NCI-H2081 (cell line): ENCODE measurements at regions not wholly inside any gene's neighbourhood (a gene's known extent, or its start where the extent isn't known, plus 50 kb on each side); places are given as distances from the start of the nearest gene placed in this dataset.
"Not testable (repeated sequence)": the region's sequence is repeated elsewhere in the genome, so short reads cannot be mapped to it uniquely, and the experiment has no call there.

Source experiments
- DNase-seq, 2 experiments: peaks; one replicate each; lab custom pipeline; 2025; lab: John Stamatoyannopoulos, UW

DNA sequence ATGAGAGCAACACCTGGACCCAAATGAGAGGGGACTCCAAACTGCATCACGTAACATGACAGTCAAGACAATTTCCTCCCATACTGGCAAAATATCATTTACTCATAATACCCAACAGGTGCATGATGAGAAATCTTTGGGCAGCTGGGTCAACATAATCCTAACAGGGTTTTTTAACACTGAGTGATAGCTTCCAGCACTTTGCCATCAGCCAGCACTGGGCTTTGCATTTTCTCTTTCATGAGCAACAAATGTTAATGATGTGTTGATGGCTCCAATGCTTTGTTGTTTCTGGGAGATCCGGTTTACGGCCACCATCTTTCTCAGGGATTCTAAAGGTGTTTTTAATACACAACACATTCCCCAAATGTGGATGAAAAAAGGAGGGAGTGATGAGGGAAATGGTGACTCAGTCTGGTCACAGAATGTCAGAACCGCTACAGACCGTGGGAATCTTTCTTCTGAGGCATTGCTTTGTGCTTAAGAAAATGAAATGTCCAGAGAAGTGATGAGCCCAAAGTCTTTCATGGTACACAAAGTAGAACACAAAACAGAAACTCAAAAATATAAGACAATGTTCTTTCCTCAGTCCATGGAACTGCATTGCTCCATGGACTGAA, 705.7 kb upstream of the IGFBP3 start:
- peak in 1 of 2 experiments; percentile 3 for DNase-seq

DNA sequence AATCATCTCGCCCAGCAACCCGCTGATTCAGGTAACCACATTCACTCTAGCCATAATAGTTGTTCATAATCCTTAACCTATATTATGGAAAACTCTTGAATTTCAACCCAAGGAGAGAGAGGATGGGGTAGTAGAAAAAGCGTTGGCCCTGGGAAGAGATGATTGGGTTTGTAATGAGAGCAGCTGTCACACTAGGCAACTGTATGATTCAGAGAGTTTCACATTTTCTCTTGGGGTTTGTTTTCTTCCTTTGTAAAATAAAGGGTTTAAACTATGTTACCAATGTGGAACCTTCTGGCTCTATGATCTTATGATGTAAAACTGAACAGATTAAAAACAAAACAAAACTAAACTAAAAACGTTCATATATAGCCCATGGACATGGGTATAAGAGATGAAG, 705.2 kb upstream of the IGFBP3 start:
- DNase-seq = no peak

DNA sequence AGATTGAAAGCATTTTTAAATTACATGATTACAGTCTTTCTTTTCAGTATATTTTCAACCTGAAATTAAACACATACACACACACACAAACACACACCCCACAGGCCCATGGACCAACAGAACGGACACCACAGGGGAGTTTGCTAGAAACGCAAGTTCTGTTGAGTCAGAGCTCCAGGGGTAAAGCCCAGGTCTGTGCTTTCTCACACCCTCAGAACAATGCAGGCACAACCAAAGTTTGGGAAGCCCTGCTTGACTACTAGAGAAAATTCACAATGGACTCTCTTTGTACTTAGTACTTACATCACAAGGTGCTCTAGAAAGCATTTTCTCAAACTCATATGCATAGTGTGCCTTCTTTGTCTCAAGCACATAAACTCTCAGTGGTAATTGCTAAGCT, 704.0 kb upstream of the IGFBP3 start:
- no peak for DNase-seq

DNA sequence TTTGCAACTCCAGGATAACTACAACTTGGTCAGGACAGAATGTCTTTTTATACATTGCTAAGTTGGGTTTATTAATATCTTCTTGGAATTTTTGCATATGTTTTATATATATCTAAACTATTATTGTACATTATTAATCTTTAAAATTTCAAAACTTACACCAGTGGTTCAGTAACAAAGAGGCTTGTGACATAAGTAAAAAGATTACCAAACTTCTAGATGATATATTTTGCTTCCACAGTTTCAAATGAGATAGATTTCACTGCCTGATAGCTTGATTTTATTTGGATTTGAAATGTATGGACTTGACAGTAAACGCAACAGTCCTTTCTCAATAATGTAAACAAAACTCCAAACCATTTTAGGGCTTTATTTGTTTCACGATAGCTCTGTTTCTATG, 701.2 kb upstream of the IGFBP3 start:
- no peak for DNase-seq

DNA sequence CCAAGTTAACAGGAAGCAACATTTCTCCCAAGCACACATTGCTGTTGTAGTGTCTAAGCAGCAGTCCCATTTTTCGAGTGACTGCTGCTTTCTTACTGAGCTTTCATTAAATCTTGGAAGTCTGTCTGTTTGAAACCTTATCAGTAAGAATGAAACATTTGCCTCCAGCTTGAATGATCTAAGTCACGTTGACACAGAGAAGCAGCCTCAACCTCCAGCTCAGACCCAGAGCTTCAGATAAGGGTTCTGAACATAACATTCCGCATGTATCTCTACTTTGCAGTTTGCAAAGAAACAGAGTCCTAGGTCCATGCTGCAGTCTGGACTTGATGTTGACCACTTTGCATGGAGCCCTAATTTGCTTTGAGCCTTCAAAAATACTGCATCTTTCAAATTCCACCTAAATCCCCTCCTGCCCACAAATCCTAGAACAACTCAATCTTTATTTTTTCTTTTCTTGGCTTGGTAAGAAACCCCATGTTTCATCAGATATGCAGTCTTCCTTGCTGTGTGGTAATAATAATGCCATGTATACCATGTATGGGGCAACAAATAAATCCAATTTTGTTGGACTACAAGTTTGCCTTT, 698.7 kb upstream of the IGFBP3 start:
- no peak for DNase-seq

DNA sequence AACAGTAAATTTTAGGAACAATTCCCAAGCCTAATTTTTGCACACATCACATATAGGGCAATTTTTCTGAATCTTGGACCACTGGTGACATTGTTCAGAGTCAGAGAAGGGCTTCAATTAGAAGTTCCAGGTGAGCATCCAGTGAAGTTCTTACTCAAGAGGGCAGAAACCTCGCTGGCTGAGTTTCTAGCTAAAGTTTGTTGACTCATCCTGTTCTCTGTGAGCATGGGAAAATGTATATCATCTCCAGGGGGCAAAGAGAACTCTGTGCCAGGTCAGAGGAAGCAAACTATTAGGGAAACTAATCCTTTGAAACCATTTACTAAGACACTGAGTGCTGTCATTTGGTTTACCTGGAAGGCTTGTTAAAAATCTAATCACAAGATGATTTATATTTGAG, 695.6 kb upstream of the IGFBP3 start:
- no peak for DNase-seq

DNA sequence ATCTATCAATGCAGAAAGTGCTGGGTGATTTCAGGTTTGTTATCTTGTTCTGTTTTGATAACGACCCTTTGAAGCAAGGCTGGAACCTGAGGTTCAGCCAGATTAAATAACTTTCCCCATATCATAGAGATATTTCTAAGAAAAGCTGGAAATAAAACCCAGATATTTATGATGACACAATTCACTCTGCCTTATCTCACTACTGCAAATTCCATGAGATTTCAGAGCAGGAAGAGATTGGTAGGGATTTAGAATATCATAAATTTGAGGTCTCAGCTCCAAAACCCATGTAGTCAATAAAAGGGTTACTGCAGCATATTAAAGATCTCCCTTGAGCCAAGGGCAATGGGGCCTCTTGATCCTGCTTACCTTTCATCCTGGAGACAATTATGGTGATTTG, 692.5 kb upstream of the IGFBP3 start:
- DNase-seq = no peak

DNA sequence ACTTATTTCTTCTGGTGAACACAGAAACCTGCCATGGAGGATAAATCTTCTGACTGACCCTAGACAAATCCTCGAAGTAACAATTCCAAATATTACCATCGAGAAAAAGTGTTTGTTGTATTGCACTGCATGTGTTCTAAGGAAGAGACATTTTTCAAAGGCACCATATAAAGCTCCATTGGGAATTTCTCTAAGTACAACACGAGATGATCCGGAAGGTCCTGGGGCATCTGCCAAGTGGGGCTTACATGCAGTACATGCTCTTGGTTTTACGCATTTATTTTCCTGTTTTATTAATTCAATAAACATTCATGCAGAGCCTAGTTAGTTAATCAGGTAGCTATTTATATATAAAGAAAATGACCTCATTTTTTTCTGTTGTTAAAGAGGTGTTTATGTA, 692.0 kb upstream of the IGFBP3 start:
- no peak for DNase-seq

DNA sequence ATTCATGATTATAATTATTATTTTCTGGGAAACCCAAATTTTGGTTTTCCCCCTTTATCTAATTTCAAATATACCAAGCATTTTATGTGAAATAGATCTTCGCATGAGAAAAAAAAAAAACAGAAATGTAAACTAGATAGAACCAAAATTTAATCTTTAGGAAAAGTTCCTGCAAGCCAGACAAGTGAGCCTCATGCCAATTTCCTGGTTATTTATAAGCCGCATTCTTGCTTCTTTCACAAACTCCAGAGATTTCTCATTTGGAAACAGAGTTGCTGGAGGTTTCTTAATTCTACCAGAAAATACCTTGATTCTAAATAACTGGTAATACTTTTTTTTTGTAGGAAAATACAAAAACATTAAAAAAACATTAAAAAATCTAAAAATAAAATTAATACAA, 690.4 kb upstream of the IGFBP3 start:
- no peak for DNase-seq

DNA sequence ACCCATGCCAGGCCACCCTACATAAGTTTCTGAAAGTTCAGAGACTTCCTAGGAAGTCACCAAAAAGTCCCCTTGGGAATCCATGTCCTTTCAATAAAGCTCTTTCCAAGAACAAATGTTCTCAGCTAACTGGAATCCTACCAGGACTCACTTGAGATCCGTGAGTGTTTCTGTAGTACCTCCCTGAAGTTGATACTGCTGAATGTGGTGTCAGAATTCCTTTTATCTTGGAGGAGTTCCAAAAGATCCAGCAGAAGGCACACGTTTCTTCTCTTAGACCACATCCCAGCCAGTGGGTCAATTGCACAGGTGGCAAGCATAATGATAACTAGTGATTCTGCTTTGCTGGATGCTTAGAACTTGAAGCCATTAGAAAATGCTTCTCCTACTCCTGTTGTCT, 689.7 kb upstream of the IGFBP3 start:
- DNase-seq = no peak

DNA sequence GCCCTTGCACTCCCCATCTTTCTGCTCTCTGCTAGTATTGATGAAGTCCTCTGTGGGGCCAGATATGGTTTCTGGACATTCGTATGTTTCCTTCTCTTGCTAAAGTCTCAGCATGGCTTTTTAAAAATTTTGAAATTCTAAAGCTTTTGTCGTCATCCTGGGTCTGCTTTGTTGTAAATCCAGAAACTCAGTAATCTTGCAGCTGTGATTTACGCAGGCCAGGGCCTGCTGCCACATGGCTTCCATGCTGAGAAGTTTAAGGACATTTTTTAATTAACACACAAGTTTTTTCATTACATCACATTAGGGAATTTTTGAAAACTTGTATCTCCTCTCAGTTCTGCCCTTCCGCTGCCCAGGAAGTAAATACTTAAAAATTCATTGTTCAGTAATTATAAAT, 686.1 kb upstream of the IGFBP3 start:
- DNase-seq = no peak

DNA sequence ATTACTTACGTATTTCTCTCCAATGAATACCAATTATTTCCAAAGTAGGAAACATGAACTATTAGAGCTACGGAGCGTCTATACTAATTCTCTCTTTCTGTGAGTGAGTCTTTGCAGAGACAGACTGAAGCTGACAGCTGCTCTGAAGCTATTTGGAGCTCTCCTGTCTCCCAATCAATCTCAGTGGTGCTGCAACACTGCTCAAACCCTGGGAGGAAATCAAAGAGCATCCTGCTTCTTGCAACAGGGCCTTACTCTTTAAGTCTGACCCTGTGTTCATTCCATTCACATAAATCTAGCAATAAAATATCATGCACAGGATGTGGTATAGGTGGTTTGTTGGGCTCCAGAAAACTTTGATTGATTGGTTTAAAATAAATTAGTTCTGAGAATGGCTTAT, 685.7 kb upstream of the IGFBP3 start:
- no peak for DNase-seq

DNA sequence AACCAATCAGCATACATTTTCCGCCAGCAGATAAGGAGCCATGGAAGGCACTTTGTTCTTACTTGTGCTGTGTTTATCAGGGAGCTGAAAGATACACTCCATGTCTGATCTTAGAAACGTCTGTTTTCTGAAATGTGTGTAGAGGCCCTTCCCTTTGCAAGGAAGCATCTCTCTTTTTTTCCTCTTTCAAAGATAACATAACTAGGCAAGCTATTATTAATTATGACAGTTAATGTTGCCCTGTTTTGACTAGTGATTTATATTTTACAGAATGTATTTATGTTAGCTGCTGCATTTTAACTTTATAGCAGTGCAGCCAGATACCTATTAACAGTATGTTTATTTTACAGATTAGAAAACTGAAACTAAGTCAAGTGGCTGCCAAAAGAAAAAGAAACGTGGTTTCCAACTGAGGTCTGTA, 683.2 kb upstream of the IGFBP3 start:
- no peak for DNase-seq

DNA sequence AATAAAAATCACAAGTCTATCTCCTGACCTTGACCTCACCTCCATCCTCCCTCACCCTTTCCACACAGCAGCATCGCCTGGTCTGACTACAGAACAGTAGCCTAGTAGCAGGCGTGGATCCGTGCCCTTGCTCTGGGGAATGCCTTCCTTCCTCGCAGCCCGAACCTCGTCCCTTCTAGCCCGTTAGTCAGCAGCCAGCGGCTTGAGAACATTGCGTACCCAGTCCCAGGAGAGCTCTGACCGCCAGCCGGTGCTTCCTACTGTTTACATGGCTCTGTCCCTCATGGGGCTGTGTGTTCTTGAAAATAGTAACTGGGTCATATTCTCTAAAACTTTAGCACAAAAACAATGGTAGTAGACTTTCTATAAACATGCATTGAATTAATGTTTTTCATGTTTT, 682.7 kb upstream of the IGFBP3 start:
- DNase-seq = no peak

DNA sequence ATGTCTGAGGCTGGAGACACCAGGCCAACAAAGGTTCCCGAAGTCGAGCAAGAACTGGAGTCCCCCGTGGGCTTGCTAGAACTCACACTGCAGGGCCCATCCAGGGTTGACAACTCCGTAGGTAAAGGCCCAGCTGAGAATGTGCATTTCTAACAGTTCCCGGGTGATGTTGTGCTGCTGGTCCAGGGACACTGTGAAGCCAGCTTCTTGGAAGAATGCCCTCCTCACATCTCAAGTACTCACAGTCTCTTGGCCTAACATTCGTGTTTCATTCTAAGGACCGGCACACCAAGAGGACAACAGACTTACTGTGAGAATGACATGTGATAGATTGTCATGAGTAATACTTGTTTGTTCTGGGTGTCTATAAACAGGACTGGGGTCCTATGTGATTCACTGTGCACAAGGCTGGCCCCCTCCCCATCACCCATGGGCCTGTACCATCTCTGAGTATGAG, 682.3 kb upstream of the IGFBP3 start:
- no peak for DNase-seq

DNA sequence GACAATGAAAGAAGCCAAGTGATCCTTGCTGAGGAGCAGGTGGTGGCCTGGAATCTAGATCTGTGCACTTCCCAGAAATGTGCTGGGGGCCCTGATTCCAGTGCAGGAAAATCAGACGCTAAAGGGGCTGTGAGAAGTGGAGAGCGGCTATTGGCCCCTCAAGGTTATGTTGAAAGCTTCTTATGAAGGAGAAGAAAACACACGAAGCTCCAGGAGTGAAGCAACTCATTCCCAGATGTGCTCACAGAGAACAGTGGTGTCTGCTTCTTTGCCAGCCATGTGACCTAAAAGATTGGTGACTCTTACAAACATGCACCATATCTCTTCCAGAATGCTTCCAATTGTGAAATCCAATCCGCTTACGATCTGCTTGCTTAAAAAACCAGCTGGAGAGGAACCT, 679.3 kb upstream of the IGFBP3 start:
- DNase-seq = no peak

DNA sequence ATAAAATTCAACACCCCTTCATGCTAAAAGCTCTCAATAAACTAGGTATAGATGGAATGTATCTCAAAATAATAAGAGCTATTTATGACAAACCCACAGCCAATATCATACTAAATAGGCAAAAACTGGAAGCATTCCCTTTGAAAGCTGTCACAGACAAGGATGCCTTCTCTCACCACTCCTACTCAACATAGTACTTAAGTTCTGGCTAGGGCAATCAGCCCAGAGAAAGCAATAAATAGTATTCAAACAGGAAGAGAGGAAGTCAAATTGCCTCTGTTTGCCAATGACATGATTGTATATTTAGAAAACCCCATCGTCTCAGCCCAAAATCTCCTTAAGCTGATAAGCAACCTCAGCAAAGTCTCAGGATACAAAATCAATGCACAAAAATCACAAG, 673.8 kb upstream of the IGFBP3 start:
- DNase-seq = not testable (repeated sequence)

DNA sequence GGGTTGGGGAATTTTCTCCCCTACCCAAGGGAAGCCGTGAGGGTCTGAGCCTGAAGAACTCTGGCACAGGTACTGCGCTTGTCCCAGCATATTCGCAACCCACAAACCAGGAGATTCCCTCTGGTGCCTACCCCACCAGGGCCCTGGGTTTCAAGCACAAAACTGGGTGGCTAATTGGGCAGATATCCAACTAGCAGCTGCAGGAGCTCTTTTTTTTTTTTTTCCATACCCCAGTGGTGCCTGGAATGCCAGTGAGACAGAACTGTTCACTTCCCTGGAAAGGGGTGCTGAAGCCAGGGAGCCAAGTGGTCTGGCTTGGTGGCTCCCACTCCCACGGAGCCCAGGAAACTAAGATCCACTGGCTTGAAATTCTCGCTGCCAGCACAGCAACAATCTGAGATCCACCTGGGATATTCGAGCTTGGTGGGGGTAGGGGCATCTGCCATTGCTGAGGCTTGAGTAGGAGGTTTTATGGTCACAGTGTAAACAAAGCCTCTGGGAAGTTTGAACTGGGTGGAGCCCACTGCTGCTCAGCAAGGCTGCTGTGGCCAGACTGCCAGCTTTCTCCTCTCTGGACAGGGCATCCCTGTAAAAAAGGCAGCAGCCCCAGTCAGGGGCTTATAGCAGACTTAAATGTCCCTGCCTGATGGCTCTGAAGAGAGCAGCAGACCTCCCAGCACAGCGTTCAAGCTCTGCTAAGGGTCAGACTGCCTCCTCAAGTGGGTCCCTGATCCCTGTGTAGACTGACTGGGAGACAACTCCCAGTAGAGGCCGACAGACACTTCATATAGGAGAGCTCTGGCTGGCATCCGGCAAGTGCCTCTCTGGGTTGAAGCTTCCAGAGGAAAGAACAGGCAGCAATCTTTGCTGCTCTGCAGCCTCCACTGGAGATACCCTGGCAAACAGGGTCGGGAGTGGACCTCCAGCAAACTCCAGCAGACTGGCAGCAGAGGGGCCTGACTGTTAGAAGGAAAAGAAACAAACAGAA, 670.1 kb upstream of the IGFBP3 start:
- DNase-seq = not testable (repeated sequence)

DNA sequence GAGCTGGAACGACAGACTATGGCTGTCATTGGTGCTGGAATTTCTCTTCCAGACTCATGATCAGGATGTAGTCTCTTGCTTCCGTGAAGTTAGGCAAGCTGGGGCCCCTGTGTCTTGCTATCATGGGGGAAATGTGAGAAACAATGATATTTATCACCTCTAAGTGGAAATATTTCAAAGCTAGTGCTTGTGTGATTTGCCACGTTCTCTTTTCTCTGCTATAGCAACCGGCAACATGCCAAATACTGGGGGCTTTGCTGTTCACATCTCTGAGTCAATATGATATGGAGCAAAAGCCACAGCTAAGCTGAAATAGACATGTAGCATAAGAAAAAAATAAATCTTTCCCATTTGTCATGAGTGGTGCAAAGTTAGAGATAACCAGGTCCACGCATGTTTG, 668.2 kb upstream of the IGFBP3 start:
- no peak for DNase-seq

DNA sequence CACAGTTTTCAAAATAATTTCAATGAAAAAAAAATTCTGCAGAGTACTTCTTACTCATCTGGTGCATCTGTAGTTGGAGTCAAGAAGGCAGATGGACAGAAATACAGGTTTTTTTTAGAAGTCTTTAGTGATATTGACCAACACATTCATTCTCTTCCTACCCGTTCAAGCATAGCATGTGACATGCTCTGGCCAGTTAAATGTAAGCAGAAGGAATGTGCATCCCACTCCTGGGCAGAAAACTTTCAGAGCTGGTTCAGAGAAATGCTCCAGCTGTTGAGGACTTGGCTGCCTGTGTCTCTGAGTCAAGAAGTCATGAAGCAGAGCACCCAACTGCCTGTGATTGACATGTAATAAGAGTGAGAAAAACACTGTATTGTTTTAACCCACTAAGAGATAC, 665.3 kb upstream of the IGFBP3 start:
- no peak for DNase-seq

DNA sequence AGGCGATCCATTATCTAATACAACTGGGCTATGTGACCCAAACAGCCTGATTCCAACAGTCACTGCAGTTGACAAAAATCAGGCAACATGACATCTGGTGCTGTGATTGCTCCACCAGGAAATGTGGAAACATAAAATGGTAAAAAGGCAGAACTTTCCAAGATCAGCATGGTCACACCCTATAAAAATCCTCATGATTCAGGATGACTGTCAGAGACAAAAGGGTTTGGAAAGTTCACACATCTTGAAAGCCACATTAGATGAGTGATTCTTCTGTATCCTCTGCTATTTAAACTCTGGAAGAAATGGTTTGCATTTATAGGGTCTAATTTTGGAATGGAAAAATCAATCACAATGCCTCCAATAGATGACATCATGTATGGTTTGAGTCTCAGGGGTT, 662.6 kb upstream of the IGFBP3 start:
- DNase-seq = no peak

DNA sequence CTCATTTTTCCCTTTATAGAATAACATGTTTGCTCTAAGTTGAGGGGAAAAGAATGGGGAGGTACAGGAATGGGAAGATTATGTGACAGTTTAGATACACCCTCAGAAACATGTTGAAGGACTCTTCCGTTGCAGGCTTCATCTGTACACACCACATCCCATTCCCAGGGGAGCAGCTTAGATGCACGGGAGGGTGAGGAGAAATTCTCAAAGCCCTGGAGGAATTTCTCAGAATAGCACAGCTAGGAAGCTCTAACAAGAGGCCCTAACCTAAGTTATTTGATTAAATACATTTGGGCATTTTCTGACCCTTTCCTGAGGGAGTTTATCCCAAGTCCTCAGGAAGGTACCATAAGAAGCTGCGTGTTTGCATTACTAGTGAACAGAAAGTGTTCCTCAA, 660.2 kb upstream of the IGFBP3 start:
- DNase-seq = no peak

DNA sequence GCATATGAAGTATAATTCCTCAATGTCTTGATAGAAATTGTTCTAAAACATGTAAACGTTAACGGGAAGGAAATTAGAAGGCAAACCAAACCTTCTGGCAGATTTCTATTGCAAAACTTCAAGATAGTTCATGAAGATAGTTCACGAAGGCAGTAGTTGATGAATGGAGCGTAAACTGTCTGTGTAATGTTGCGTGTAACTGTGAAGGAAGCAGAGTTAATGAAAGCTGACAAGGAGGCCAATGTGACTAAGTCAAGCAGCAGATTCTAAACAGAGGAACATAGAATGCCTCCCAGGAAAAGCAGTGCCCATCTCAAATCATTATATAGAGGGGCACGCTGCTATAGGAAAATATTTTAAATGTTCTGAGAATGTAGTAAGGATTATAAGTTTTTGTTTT, 659.7 kb upstream of the IGFBP3 start:
- no peak for DNase-seq
